Left colon (tissue), 2 donors: ENCODE measurements at regions not wholly inside any gene's neighbourhood (a gene's known extent, or its start where the extent isn't known, plus 50 kb on each side); places are given as distances from the start of the nearest gene placed in this dataset.
A peak's percentile ranks its signal among the peaks of the same experiment; 100 is the strongest.
"Not testable (repeated sequence)": the region's sequence is repeated elsewhere in the genome, so short reads cannot be mapped to it uniquely, and the experiment has no call there.

ENCODE experiments used
- ATAC-seq: fragments of 200-7000 bp; cut with Tn5 transposase; one replicate; pipeline ENCODE4 v1.9.1; 2020; ENCODE audit warnings: mild to moderate bottlenecking, moderate library complexity
- DNase-seq, 2 donors: peaks; one replicate each; pipeline ENCODE4 v3.0.0-alpha.2; 2020
- intact Hi-C, 2 donors: fragments of 100-400 bp; cut with DNase I in 1 of 2; cut with micrococcal nuclease in 1 of 2; formaldehyde crosslinking; loops; one replicate each; pipeline versions ENCODE4 v1.11.2 to v1.14.0; 2022; cut with DNase I, micrococcal nuclease
- donor health status: DM: no; HTN: no; CAD: no.
- donor health status: DM: yes; HTN: yes; CAD: no.

DNA sequence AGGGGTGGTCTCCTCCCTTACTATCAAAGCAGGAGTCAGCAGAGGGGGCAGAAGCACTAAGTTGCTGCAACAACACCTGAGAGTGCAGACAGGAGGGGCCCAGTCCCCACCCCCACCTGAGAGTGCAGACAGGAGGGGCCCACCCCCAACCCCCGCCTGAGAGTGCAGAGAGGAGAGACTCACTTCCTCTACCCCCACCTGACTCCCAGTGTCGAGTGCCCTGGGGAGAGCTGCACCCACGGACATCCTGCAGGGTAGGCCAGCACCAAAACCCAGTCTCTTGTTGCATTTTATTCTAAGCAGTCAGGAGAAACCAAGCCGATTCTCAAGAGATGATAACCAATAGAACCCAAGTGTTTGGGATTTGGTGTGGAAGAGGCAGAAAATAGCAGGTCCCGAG, 78.4 kb downstream of the NAPG start:
- DNase-seq (no peak), ATAC-seq (no peak)
- intact Hi-C loops, result no loop called here

DNA sequence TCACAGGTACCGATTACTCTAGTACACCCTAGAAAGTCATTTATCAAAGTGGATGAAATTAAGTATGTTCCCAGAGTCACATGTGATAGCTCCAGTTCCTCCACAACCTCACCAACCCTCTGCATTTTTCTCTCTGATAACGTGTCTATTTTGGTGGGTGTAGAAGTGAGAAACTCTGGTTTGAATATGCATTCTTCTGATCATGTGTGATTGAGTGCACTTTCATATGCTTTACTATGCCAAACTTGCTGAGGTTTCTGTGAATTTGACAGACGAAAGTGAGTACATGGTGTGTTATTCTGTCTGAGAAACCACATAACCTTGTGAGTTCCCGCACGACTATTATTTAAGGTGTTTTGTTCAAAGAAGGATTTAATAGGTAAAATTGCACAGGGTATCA, 81.1 kb downstream of the NAPG start:
- ATAC-seq, DNase-seq, intact Hi-C loops: not testable (repeated sequence)

DNA sequence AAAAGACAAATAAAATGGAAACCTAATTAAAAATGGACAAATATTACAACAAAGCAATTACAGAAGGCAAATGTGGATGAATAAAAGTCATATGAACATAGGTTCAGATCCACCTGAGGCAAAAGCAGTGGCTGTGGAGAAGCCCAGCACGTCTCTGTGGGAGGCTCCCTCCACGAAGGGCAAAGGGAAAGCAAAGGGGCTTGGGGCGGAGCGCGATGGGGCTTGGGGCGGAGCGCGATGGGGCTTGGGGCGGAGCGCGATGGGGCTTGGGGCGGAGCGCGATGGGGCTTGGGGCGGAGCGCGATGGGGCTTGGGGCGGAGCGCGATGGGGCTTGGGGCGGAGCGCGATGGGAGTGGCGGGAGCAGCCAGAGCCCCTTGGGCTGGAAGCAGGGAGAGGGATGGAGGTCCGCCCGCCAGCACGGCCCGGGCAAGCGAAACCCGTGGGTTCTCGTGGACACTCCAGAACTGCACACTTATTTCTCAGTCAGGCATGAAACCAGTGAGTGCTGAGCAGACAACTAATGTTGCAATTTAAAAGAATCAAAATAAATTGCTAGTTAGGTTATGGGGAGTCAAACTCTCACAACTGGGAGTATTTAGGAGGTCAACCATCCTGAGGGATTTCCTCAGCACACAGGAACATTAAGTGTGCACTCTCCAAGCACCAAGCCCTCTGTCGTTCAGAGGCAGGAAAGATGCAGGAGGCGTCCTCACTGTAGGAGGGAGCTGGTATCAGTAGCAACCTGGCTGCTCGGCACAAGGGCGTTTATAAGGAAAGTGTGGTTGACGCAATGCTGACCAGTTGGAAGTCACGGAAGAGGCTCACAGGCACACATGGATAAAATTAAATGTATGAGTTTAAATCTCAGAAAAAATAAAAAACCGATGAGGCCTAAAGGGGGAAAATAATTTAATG, 81.8 kb downstream of the NAPG start:
- intact Hi-C loops, DNase-seq: not testable (repeated sequence)
- ATAC-seq, result peak; percentile 45

DNA sequence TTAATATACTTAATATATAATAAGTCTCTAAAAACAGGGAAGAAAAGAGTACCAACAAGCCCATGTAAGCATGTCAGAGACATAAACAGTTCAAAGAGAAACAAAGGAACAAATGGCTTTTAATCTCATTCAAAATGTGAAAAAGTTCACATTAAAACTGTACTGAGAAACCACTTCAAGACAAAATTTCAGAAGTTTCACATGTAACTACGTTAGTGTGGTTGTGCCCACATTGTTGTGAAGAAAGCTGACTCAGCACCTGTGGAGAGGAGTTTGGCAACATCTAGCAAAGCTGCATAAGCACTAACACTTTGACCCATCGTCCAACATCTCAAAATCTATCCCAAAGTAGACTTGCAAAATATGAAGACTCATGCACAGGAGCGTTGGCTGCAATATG, 82.6 kb downstream of the NAPG start:
- ATAC-seq, DNase-seq, intact Hi-C loops: not testable (repeated sequence)

DNA sequence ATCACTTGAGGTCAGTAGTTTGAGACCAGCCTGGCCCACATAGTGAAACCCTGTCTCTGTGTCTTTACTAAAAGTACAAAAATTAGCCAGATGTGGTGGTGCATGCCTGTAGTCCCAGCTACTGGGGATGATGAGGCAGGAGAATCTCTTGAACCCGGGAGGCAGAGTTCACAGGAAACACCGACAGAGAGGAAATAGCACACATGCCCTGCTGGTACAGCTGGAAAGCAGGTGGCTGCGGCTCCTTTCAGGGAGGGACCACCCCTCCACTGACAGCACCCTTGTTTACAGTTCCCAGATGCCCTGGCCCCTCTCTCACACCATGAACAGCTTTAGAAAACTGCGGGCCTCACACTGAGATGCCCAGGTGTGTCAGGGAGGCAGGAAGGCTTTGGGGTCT, 83.2 kb downstream of the NAPG start:
- DNase-seq, intact Hi-C loops, ATAC-seq: not testable (repeated sequence)

DNA sequence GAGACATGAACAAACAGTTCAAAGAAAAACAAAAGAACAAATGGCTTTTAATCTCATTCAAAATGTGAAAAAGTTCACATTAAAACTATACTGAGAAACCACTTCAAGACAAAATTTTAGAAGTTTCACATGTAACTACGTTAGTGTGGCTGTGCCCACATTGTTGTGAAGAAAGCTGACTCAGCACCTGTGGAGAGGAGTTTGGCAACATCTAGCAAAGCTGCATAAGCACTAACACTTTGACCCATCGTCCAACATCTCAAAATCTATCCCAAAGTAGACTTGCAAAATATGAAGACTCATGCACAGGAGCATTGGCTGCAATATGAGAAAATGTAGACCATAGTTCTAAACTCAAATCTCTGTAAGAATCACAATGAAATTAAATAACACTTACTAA, 87.4 kb downstream of the NAPG start:
- DNase-seq, intact Hi-C loops, ATAC-seq: not testable (repeated sequence)

DNA sequence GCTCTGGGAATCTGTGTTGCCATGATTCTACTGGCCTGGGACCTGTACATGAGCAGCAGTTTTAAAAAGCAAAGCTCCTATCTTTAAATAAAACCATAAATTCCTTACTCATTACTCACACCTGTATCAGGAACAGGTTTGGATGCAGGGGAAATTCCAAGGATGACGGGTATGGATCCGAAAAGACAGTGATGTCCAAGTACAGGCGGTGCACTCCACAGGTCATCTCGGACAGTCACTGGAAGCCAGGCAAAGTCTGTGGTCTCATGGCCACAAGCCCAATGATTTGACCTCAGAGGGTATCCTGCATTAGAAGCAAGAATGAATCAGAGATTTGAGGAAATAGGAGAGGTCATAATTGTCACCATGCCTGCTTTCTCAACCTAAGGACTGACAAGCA, 90.9 kb downstream of the NAPG start:
- ATAC-seq, result not testable (repeated sequence)

DNA sequence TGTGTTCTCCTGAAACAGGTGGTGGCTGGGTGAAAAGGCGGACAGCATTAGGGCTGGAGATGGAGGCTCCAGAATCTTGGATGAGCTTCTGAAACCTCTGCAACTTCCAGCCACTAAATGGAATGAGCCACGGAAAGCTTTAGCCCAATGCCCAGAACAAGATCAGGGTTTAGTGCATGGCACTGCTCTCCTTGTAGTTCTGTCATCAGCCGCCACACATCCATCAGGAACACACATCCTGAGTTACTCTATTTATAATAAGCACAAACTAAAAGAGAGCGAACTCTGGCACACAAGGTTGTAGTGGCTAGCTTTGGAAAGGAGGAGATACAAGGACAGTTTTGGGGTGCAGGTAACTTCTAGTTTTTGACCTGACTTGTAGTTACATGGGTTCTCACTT, 93.0 kb downstream of the NAPG start:
- ATAC-seq, intact Hi-C loops, DNase-seq: not testable (repeated sequence)

More for the DNA sequence above, 90.9 kb downstream of the NAPG start:
- DNase-seq, intact Hi-C loops: not testable (repeated sequence)

DNA sequence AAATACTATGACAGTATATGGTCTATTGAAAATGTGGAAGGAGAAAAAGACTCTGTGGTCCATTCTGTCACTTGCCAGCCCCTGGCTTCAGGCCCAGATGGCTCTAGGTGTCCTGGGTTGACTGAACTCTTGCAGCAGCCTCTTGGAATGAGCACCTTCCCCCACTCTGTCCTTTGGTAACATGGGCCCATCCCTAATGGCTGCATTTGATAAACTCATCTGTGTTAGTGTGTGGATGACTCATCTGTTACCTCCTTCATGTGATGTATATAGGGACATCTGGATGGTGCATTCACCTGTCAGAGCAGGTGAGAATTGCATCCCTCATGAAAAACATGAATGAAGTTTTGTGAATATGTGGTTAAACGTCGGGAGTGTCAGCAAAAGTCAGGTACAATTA, 93.5 kb downstream of the NAPG start:
- intact Hi-C loops, DNase-seq, ATAC-seq: not testable (repeated sequence)

DNA sequence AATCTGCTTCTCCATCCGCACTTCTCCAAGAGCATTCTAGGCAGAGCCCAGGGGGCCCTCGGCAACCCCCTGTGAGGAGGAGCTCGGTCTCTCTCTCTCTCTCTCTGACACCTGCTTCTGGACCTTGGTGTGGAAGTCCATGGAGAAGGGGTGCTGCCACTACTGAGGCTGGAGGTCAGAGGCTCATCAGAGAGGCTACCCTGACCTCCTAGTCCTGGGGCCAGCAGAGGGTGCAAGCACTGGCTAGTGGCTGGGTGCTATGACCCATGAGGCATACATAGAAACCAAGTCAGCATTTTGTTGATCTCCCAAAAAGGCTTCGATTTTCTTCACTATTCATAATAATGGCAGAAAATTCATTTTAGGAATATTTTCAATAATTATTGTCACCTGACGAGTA, 94.0 kb downstream of the NAPG start:
- intact Hi-C loops, DNase-seq, ATAC-seq: not testable (repeated sequence)
